Astrocyte (in vitro differentiated cells and primary cell): ENCODE measurements at regions not wholly inside any gene's neighbourhood (a gene's known extent, or its start where the extent isn't known, plus 50 kb on each side); places are given as distances from the start of the nearest gene placed in this dataset.

Experiments used
- DNase-seq: peaks from one replicate; pipeline ENCODE4 v3.0.0-alpha.2; 2010; ENCODE audit warnings: low read depth
- FAIRE-seq: peaks from 2 replicates; lab custom pipeline; 2011; peaks lifted over from hg19 to GRCh38; lab: Jason Lieb, UNC
- H2AFZ ChIP-seq: 2 replicates; pipeline ENCODE4 v1.6.0; 2012; ENCODE audit warnings: low read depth, low read length, inconsistent platforms
- H3K27ac ChIP-seq: 2 replicates; pipeline ENCODE4 v1.5.1; 2011; ENCODE audit warnings: low read depth, low read length, inconsistent platforms
- H3K27me3 ChIP-seq: 2 replicates; pipeline ENCODE4 v1.6.0; 2011; ENCODE audit warnings: low read length, inconsistent platforms; ENCODE audit not compliant: insufficient read depth
- H3K36me3 ChIP-seq: 2 replicates; pipeline ENCODE4 v1.5.1; 2011; ENCODE audit warnings: low read length, inconsistent platforms; ENCODE audit not compliant: insufficient read depth
- H3K4me1 ChIP-seq: 2 replicates; pipeline ENCODE4 v1.5.1; 2011; ENCODE audit warnings: low read length, inconsistent platforms; ENCODE audit not compliant: insufficient read depth
- H3K4me2 ChIP-seq: 2 replicates; pipeline ENCODE4 v1.6.0; 2012; ENCODE audit warnings: low read length, inconsistent platforms
- H3K4me3 ChIP-seq: 2 replicates; pipeline ENCODE4 v1.5.1; 2011; ENCODE audit warnings: low read depth, mild to moderate bottlenecking, low read length, inconsistent platforms; ENCODE audit not compliant: insufficient read depth
- H3K79me2 ChIP-seq: 2 replicates; pipeline ENCODE4 v1.6.0; 2012; ENCODE audit warnings: mild to moderate bottlenecking, low read length, inconsistent platforms; ENCODE audit not compliant: insufficient read depth
- H3K9ac ChIP-seq: 2 replicates; pipeline ENCODE4 v1.6.0; 2012; ENCODE audit warnings: mild to moderate bottlenecking, low read length, inconsistent platforms
- H3K9me3 ChIP-seq: 2 replicates; pipeline ENCODE4 v1.5.1; 2012; ENCODE audit warnings: low read depth, mild to moderate bottlenecking, low read length, inconsistent platforms; ENCODE audit not compliant: insufficient read depth
- H4K20me1 ChIP-seq: 2 replicates; pipeline ENCODE4 v1.6.0; 2012; ENCODE audit warnings: low read length, inconsistent platforms; ENCODE audit not compliant: insufficient read depth
- H3K27ac Mint-ChIP-seq: one replicate; pipeline ENCODE4 v1.8.0; 2021; ENCODE audit warnings: mild to moderate bottlenecking, mixed read lengths; ENCODE audit not compliant: unreplicated experiment
- H3K27me3 Mint-ChIP-seq: one replicate; pipeline ENCODE4 v1.8.0; 2021; ENCODE audit warnings: low read depth, mixed read lengths; ENCODE audit not compliant: unreplicated experiment
- H3K36me3 Mint-ChIP-seq: one replicate; pipeline ENCODE4 v1.8.0; 2021; ENCODE audit warnings: low read depth, mixed read lengths; ENCODE audit not compliant: unreplicated experiment
- H3K4me1 Mint-ChIP-seq: one replicate; pipeline ENCODE4 v1.8.0; 2021; ENCODE audit warnings: low read depth, mixed read lengths; ENCODE audit not compliant: unreplicated experiment
- H3K4me3 Mint-ChIP-seq: one replicate; pipeline ENCODE4 v1.8.0; 2021; ENCODE audit warnings: mild to moderate bottlenecking, moderate library complexity, mixed read lengths; ENCODE audit not compliant: unreplicated experiment
- H3K9me3 Mint-ChIP-seq: one replicate; pipeline ENCODE4 v1.8.0; 2021; ENCODE audit warnings: mild to moderate bottlenecking, mixed read lengths; ENCODE audit not compliant: unreplicated experiment
- CTCF ChIP-seq: IDR thresholded peaks from 2 replicates; pipeline ENCODE4 v1.5.1; 2011; ENCODE audit warnings: low read depth, mild to moderate bottlenecking, inconsistent platforms, low read length, moderate library complexity; ENCODE audit not compliant: insufficient read depth
- EZH2 ChIP-seq: IDR thresholded peaks from 2 replicates; pipeline ENCODE4 v1.6.1; 2012; ENCODE audit warnings: mild to moderate bottlenecking, low read length, inconsistent platforms; ENCODE audit not compliant: insufficient read depth

DNA sequence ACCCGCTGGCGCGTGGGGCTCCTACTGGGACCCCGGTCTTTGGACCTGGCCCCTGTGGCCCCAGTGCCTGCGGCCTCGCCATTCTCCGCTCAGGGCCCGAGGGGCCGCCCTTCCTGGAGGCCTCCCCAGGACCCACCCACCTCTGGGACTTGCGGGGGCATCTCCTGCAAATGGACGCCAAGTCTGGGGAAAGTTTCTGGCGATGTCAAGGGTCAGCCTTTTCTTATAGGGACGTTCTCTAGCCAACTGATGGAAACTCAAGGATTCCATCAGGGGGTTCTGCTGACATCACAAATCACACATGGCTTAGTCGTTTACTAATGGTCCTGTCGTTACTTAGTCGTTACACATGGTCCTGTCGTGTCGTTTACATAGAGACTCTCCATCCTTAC, 57.7 kb upstream of the RHOBTB1 start:
- TF ChIP-seq CTCF (no peak), EZH2 (no peak)
- Mint-ChIP-seq H3K9me3 (peaks cover 13% of the 10 kb centered on the region), H3K27ac (peak overlapping the region; percentile 45), H3K36me3 (no peaks in the 10 kb centered on the region), H3K4me1 (peaks cover 3% of the 10 kb centered on the region), H3K27me3 (peaks cover 2% of the 10 kb centered on the region), H3K4me3 (peak overlapping the region; percentile 81)
- H3K36me3 ChIP-seq = no peaks in the 10 kb centered on the region
- H3K9me3 ChIP-seq = no peaks in the 10 kb centered on the region
- no peaks in the 10 kb centered on the region for H3K27me3 ChIP-seq
- H2AFZ ChIP-seq = peak overlapping the region; percentile 84
- H3K4me3 ChIP-seq = peak overlapping the region; percentile 55
- H3K9ac ChIP-seq = peak overlapping the region; percentile 66
- H3K27ac ChIP-seq = no peak overlapping the region
- peak overlapping the region; percentile 99 for H3K4me2 ChIP-seq
- peaks cover 6% of the 10 kb centered on the region for H3K4me1 ChIP-seq
- DNase-seq (no peak), FAIRE-seq (no peak)
- H3K79me2 ChIP-seq = no peaks in the 10 kb centered on the region
- no peaks in the 10 kb centered on the region for H4K20me1 ChIP-seq

- peak overlapping the region; percentile 26 for H3K27ac Mint-ChIP-seq
- Histone ChIP-seq H3K4me2 (peak overlapping the region; percentile 99), H3K79me2 (no peaks in the 10 kb centered on the region), H3K9me3 (no peaks in the 10 kb centered on the region), H4K20me1 (no peaks in the 10 kb centered on the region), H3K4me3 (peak overlapping the region; percentile 69), H3K4me1 (peaks cover 6% of the 10 kb centered on the region), H3K27me3 (no peaks in the 10 kb centered on the region), H3K9ac (peak overlapping the region; percentile 69), H3K27ac (no peak overlapping the region), H3K36me3 (no peaks in the 10 kb centered on the region), H2AFZ (peak overlapping the region; percentile 85)
- peaks cover 3% of the 10 kb centered on the region for H3K4me1 Mint-ChIP-seq
- no peaks in the 10 kb centered on the region for H3K36me3 Mint-ChIP-seq
- DNase-seq (peak; percentile 32), FAIRE-seq (no peak)
- H3K9me3 Mint-ChIP-seq = peaks cover 10% of the 10 kb centered on the region
- H3K4me3 Mint-ChIP-seq = peak overlapping the region; percentile 90
- H3K27me3 Mint-ChIP-seq = peaks cover 2% of the 10 kb centered on the region
- TF ChIP-seq EZH2 (no peak), CTCF (no peak)
These were observed 57.1 kb upstream of the RHOBTB1 start for GRCh38 chr10:61000769-61001730.

GRCh38 chr10:60998932-60999331, 54.9 kb upstream of the RHOBTB1 start:
- H2AFZ ChIP-seq = no peak overlapping the region
- H3K4me2 ChIP-seq = no peak overlapping the region
- H4K20me1 ChIP-seq = no peaks in the 10 kb centered on the region
- DNase-seq = no peak
- no peak overlapping the region for H3K9ac ChIP-seq
- no peak overlapping the region for H3K4me3 ChIP-seq
- peaks cover 2% of the 10 kb centered on the region for H3K27me3 Mint-ChIP-seq
- H3K4me3 Mint-ChIP-seq = no peak overlapping the region
- no peaks in the 10 kb centered on the region for H3K9me3 ChIP-seq
- peaks cover 6% of the 10 kb centered on the region for H3K4me1 ChIP-seq
- H3K9me3 Mint-ChIP-seq = peaks cover 7% of the 10 kb centered on the region
- H3K79me2 ChIP-seq = no peaks in the 10 kb centered on the region
- TF ChIP-seq EZH2 (no peak), CTCF (no peak)
- no peak overlapping the region for H3K27ac ChIP-seq
- H3K36me3 Mint-ChIP-seq = no peaks in the 10 kb centered on the region
- no peaks in the 10 kb centered on the region for H3K36me3 ChIP-seq
- no peaks in the 10 kb centered on the region for H3K27me3 ChIP-seq
- FAIRE-seq = no peak
- peaks cover 3% of the 10 kb centered on the region for H3K4me1 Mint-ChIP-seq
- no peak overlapping the region for H3K27ac Mint-ChIP-seq
